Tibial artery (tissue), 4 donors: ENCODE measurements at regions not wholly inside any gene's neighbourhood (a gene's known extent, or its start where the extent isn't known, plus 50 kb on each side); places are given as distances from the start of the nearest gene placed in this dataset.

Experiments used
- DNase-seq, 2 donors: peaks; one replicate each; pipeline ENCODE4 v3.0.0-alpha.2; 2019
- H3K27ac ChIP-seq, 2 donors: fragments of 200-600 bp; sonication (generic) in 1 of 2; 1 replicate in 1 of 2; 2 replicates in 1 of 2; pipeline ENCODE4 v1.5.1; 2018 to 2019; ENCODE audit warnings: mild to moderate bottlenecking in 1 of 2
- H3K27me3 ChIP-seq, 2 donors: fragments of 200-600 bp; sonication (generic) in 1 of 2; one replicate each; pipeline versions ENCODE4 v1.5.1 to v1.6.0; 2016 to 2019
- H3K36me3 ChIP-seq, 3 donors: fragments of 200-600 bp; sonication (generic) in 2 of 3; one replicate each; pipeline ENCODE4 v1.5.1; 2016 to 2019; ENCODE audit warnings: mild to moderate bottlenecking in 2 of 3
- H3K4me1 ChIP-seq, 4 donors: fragments of 200-600 bp; sonication (generic) in 2 of 4; 1 replicate in 3 of 4; 2 replicates in 1 of 4; pipeline ENCODE4 v1.5.1; 2016 to 2019
- H3K4me3 ChIP-seq, 2 donors: fragments of 200-600 bp; sonication (generic) in 1 of 2; 1 replicate in 1 of 2; 2 replicates in 1 of 2; pipeline ENCODE4 v1.5.1; 2018 to 2019; ENCODE audit warnings: mild to moderate bottlenecking in 2 of 2
- H3K9me3 ChIP-seq, 3 donors: fragments of 200-600 bp; sonication (generic) in 1 of 3; one replicate each; pipeline ENCODE4 v1.5.1; 2016 to 2019
- CTCF ChIP-seq, 2 experiments: fragments of 200-600 bp in 1 of 2; fragments of 450-650 bp in 1 of 2; IDR thresholded peaks; one replicate each; pipeline ENCODE4 v1.5.1; 2017 to 2019; ENCODE audit warnings: antibody characterized with exemption in 2 of 2, mild to moderate bottlenecking in 1 of 2, moderate library complexity in 1 of 2
- intact Hi-C: fragments of 100-400 bp; cut with DNase I; formaldehyde crosslinking; loops from one replicate; pipeline ENCODE4 v1.15.0; 2023; ENCODE audit warnings: low total_unique reads

GRCh38 chr11:15774388-15774939, 581.9 kb downstream of the SOX6 start:
- intact Hi-C loops = no loop called here
- DNase-seq = no peak
- H3K9me3 ChIP-seq = no peaks in the 10 kb centered on the region
- TF ChIP-seq CTCF (IDR thresholded peaks at IDR 0.05) = no peak
- peaks cover 0 to 21% (median 8%) of the 10 kb centered on the region in 4 donors for H3K4me1 ChIP-seq
- H3K36me3 ChIP-seq = no peaks in the 10 kb centered on the region
- H3K4me3 ChIP-seq = no peak overlapping the region
- H3K27ac ChIP-seq = peak overlapping the region; percentile 17 to 22
- H3K27me3 ChIP-seq = no peaks in the 10 kb centered on the region

- H3K27ac ChIP-seq = peak overlapping the region; percentile 17 to 22
- DNase-seq = no peak
- intact Hi-C loops = no loop called here
- no peaks in the 10 kb centered on the region for H3K36me3 ChIP-seq
- peaks cover 0 to 27% (median 10%) of the 10 kb centered on the region in 4 donors for H3K4me1 ChIP-seq
- no peak overlapping the region for H3K4me3 ChIP-seq
- no peaks in the 10 kb centered on the region for H3K27me3 ChIP-seq
- H3K9me3 ChIP-seq = no peaks in the 10 kb centered on the region
- TF ChIP-seq CTCF (IDR thresholded peaks at IDR 0.05) = no peak
These were observed 581.3 kb downstream of the SOX6 start for GRCh38 chr11:15775015-15775541.

GRCh38 chr11:15775797-15776196, 580.5 kb downstream of the SOX6 start:
- no peak overlapping the region for H3K27ac ChIP-seq
- no peak for TF ChIP-seq CTCF (IDR thresholded peaks at IDR 0.05)

GRCh38 chr11:15776366-15776765, 580.0 kb downstream of the SOX6 start:
- peaks cover 0 to 39% (median 16%) of the 10 kb centered on the region in 4 donors for H3K4me1 ChIP-seq
- no peak for TF ChIP-seq CTCF (IDR thresholded peaks at IDR 0.05)
- DNase-seq = no peak
- H3K27ac ChIP-seq = no peak overlapping the region
- H3K9me3 ChIP-seq = no peaks in the 10 kb centered on the region
- H3K4me3 ChIP-seq = no peak overlapping the region
- intact Hi-C loops = no loop called here
- H3K27me3 ChIP-seq = no peaks in the 10 kb centered on the region
- H3K36me3 ChIP-seq = no peaks in the 10 kb centered on the region

More at GRCh38 chr11:15775797-15776196, 580.5 kb downstream of the SOX6 start:
- intact Hi-C loops = no loop called here
- Histone ChIP-seq H3K4me1 (peaks cover 0 to 34% (median 15%) of the 10 kb centered on the region in 4 donors), H3K36me3 (no peaks in the 10 kb centered on the region), H3K4me3 (no peak overlapping the region), H3K9me3 (no peaks in the 10 kb centered on the region), H3K27me3 (no peaks in the 10 kb centered on the region)
- no peak for DNase-seq

- intact Hi-C loops = no loop called here
- H3K27me3 ChIP-seq = no peaks in the 10 kb centered on the region
- peaks cover 0 to 39% (median 16%) of the 10 kb centered on the region in 4 donors for H3K4me1 ChIP-seq
- TF ChIP-seq CTCF (IDR thresholded peaks at IDR 0.05) = no peak
- no peak overlapping the region for H3K27ac ChIP-seq
- H3K36me3 ChIP-seq = no peaks in the 10 kb centered on the region
- H3K9me3 ChIP-seq = no peaks in the 10 kb centered on the region
- H3K4me3 ChIP-seq = no peak overlapping the region
- no peak for DNase-seq
These were observed 576.8 kb downstream of the SOX6 start for GRCh38 chr11:15779518-15779917.
